Right atrium auricular region (tissue), 2 donors: ENCODE measurements at regions not wholly inside any gene's neighbourhood (a gene's known extent, or its start where the extent isn't known, plus 50 kb on each side); places are given as distances from the start of the nearest gene placed in this dataset.

Source experiments
- DNase-seq: peaks from one replicate; pipeline ENCODE4 v3.0.0-alpha.2; 2019; ENCODE audit warnings: low spot score
- H3K27ac ChIP-seq, 2 donors: fragments of 200-600 bp; sonication (generic); 1 replicate in 1 of 2; 2 replicates in 1 of 2; pipeline ENCODE4 v1.5.1; 2016 to 2019
- H3K27me3 ChIP-seq, 2 donors: fragments of 200-600 bp; sonication (generic); one replicate each; pipeline versions ENCODE4 v1.5.1 to v1.6.0; 2017 to 2019
- H3K36me3 ChIP-seq: fragments of 200-600 bp; sonication (generic); one replicate; pipeline ENCODE4 v1.5.1; 2016
- H3K4me1 ChIP-seq, 2 donors: fragments of 200-600 bp; sonication (generic); one replicate each; pipeline versions ENCODE4 v1.5.1 to v1.6.0; 2017 to 2019
- H3K4me3 ChIP-seq, 2 donors: fragments of 200-600 bp; sonication (generic); 1 replicate in 1 of 2; 2 replicates in 1 of 2; pipeline ENCODE4 v1.5.1; 2017 to 2019; ENCODE audit warnings: mild to moderate bottlenecking in 1 of 2, moderate library complexity in 1 of 2
- H3K9me3 ChIP-seq, 2 donors: fragments of 200-600 bp; sonication (generic); one replicate each; pipeline ENCODE4 v1.5.1; 2019
- CTCF ChIP-seq, 2 donors: fragments of 200-600 bp; sonication (generic); IDR thresholded peaks; one replicate each; pipeline ENCODE4 v1.5.1; 2019; ENCODE audit warnings: antibody characterized with exemption in 2 of 2

GRCh38 chr1:58866578-58866977, 82.7 kb upstream of the JUN start:
- Histone ChIP-seq H3K4me3 (no peak overlapping the region), H3K9me3 (no peaks in the 10 kb centered on the region), H3K36me3 (no peaks in the 10 kb centered on the region), H3K27me3 (no peaks in the 10 kb centered on the region), H3K27ac (no peak overlapping the region), H3K4me1 (no peaks in the 10 kb centered on the region)
- no peak for DNase-seq
- no peak for TF ChIP-seq CTCF (IDR thresholded peaks at IDR 0.05)

DNA sequence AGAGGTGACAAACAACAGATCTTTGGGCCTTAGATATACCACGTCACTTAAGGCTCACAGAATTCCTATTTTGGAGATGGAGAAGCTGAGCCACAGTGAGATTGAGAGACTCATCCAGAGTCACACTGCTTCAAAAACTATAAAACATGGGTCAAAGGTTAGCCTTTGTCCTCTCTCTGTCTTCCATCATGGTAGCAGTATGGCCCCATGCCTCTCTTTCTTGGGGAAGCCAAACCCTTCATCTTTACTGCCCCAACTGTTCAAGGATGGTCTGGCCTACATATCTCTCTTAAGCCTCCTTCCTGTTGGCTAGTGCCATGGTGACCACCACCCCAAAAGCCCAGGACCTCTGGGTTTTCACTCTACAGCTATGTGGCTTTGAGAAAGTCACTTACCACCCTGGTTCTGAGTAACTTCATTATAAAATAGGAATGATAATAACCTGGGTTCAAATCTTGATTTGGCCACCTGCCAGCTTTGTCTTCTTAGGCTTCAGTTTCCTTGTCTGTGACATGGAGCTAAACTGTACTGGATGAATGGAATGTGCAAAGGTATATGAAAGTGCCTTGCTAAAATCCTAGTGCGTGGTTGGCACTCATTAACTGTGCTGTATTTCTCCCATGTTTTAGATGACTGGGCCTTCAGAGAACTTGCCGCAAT, 85.9 kb upstream of the JUN start:
- no peak overlapping the region for H3K4me3 ChIP-seq
- no peaks in the 10 kb centered on the region for H3K36me3 ChIP-seq
- H3K27me3 ChIP-seq: no peaks in the 10 kb centered on the region
- H3K27ac ChIP-seq: no peak overlapping the region
- no peak for DNase-seq
- H3K4me1 ChIP-seq: peaks cover 0 to 18% of the 10 kb centered on the region in 2 donors
- no peak for TF ChIP-seq CTCF (IDR thresholded peaks at IDR 0.05)
- no peaks in the 10 kb centered on the region for H3K9me3 ChIP-seq

DNA sequence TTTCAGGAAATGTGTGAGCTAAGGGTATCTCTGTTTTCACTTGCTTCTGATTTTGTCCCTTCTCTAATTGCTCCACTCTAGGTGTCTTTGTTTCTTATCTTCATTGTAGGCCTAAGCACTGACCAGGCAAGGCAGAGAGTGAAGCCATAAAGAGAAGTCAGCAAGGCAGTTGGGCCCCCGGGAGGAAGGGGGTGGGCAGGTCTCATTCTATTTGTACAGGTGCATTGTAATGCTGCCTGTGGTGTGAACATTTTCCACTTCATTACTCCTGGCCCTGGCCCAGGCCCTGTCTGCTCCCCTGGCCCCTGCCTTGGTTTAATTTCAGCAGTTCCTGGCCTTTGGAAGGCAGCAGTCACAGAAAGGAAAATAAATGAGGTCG, 86.4 kb upstream of the JUN start:
- Histone ChIP-seq H3K27ac (no peak overlapping the region), H3K27me3 (no peaks in the 10 kb centered on the region), H3K4me3 (no peak overlapping the region), H3K4me1 (peaks cover 0 to 23% of the 10 kb centered on the region in 2 donors), H3K36me3 (no peaks in the 10 kb centered on the region), H3K9me3 (no peaks in the 10 kb centered on the region)
- no peak for TF ChIP-seq CTCF (IDR thresholded peaks at IDR 0.05)
- DNase-seq: no peak

- DNase-seq: no peak
- Histone ChIP-seq H3K4me1 (peaks cover 0 to 31% of the 10 kb centered on the region in 2 donors), H3K36me3 (no peaks in the 10 kb centered on the region), H3K27me3 (no peaks in the 10 kb centered on the region), H3K4me3 (no peak overlapping the region), H3K27ac (peak overlapping the region; percentile 51 to 65), H3K9me3 (no peaks in the 10 kb centered on the region)
- TF ChIP-seq CTCF (IDR thresholded peaks at IDR 0.05): no peak
These were observed 90.5 kb upstream of the JUN start for GRCh38 chr1:58874342-58874741.

DNA sequence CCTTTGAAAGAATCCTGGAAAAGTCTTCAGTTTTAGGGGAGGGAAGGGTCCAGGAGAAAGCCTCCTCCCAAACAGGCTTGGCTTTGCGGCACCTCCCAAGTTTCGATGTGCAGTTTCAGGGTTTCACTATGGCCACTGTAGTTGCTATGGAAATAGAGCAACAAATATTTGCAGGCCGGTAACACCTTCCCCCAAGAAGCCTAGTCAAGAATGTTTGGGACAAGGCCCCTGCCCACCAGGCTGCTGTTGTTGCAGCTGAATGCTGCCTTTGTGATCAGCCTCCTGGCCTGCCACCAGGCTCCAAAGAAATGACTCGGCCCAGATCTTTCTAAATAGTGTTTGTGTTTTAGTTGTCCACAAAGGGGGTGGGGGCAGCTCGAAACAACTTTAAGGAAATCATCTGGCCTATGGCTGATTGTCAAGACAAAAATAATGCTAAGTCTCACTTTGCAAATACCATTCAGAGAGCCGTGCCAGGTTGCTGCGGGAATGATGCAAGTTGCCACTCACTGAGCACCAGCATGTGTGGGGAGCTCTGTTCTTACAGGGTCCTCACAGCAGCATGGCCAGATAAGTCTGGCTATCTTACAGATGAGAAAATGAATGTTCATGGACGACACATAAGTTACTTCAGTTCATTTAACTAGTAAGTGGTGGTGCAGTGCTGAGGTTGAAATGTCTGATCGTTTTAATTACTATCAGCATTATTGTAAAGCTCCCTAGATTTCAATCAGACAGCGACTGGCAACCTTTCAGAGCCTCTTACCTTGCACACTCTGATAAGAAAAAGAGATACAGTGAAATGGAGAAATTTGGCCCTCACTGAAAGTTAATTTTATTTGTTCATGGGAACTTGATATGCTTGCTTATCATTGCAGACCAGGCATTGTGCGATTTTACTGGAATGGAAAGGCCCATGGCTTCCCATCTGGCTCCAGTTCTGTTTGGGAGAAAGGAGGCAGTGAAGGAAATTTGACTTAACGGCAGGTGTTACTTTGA, 91.2 kb upstream of the JUN start:
- Histone ChIP-seq H3K4me3 (no peak overlapping the region), H3K27ac (peak overlapping the region; percentile 51 to 65), H3K27me3 (no peaks in the 10 kb centered on the region), H3K36me3 (no peaks in the 10 kb centered on the region), H3K9me3 (no peaks in the 10 kb centered on the region), H3K4me1 (peaks cover 0 to 31% of the 10 kb centered on the region in 2 donors)
- no peak for TF ChIP-seq CTCF (IDR thresholded peaks at IDR 0.05)
- peak; percentile 84 for DNase-seq
